ENCODE measurements at regions not wholly inside any gene's neighbourhood (a gene's known extent, or its start where the extent isn't known, plus 50 kb on each side); places are given as distances from the start of the nearest gene placed in this dataset.

- in situ Hi-C loops (cut with MboI; ENCODE audit: low sequenced_read_pairs), result no loop called here
Observed at GRCh38 chr13:105219651-105220050, 1315.8 kb downstream of the EFNB2 start.

- in situ Hi-C loops (cut with MboI; ENCODE audit: low sequenced_read_pairs), result no loop called here
Observed at GRCh38 chr13:105213512-105213911, 1322.0 kb downstream of the EFNB2 start.

- in situ Hi-C loops (cut with MboI; ENCODE audit: low sequenced_read_pairs), result no loop called here
Observed at GRCh38 chr13:105207572-105208293, 1327.7 kb downstream of the EFNB2 start.

GRCh38 chr13:105202354-105202753 lies 1333.1 kb downstream of the EFNB2 start:
- in situ Hi-C loops (cut with MboI; ENCODE audit: low sequenced_read_pairs), result no loop called here

- in situ Hi-C loops (cut with MboI; ENCODE audit: low sequenced_read_pairs), result no loop called here
Observed at GRCh38 chr13:105201351-105201750, 1334.1 kb downstream of the EFNB2 start.

- in situ Hi-C loops (cut with MboI; ENCODE audit: low sequenced_read_pairs), result no loop called here
Observed at GRCh38 chr13:105200181-105200580, 1335.3 kb downstream of the EFNB2 start.

GRCh38 chr13:105196052-105196451 lies 1339.4 kb downstream of the EFNB2 start:
- in situ Hi-C loops (cut with MboI; ENCODE audit: low sequenced_read_pairs), result no loop called here

GRCh38 chr13:105193026-105193425 lies 1342.4 kb downstream of the EFNB2 start:
- in situ Hi-C loops (cut with MboI; ENCODE audit: low sequenced_read_pairs), result no loop called here

GRCh38 chr13:105184201-105184600 lies 1351.3 kb downstream of the EFNB2 start:
- in situ Hi-C loops (cut with MboI; ENCODE audit: low sequenced_read_pairs), result no loop called here

GRCh38 chr13:105177265-105177900 lies 1358.1 kb downstream of the EFNB2 start:
- in situ Hi-C loops (cut with MboI; ENCODE audit: low sequenced_read_pairs), result no loop called here

- in situ Hi-C loops (cut with MboI; ENCODE audit: low sequenced_read_pairs), result no loop called here
Observed at GRCh38 chr13:105170438-105170837, 1365.0 kb downstream of the EFNB2 start.

GRCh38 chr13:105168295-105168694 lies 1367.2 kb downstream of the EFNB2 start:
- in situ Hi-C loops (cut with MboI; ENCODE audit: low sequenced_read_pairs), result no loop called here

- in situ Hi-C loops (cut with MboI; ENCODE audit: low sequenced_read_pairs), result no loop called here
Observed at GRCh38 chr13:105167385-105167784, 1368.1 kb downstream of the EFNB2 start.

GRCh38 chr13:105165449-105166125 lies 1369.9 kb downstream of the EFNB2 start:
- in situ Hi-C loops (cut with MboI; ENCODE audit: low sequenced_read_pairs), result no loop called here

- in situ Hi-C loops (cut with MboI; ENCODE audit: low sequenced_read_pairs), result no loop called here
Observed at GRCh38 chr13:105159841-105160240, 1375.6 kb downstream of the EFNB2 start.

GRCh38 chr13:105153611-105154010 lies 1381.9 kb downstream of the EFNB2 start:
- in situ Hi-C loops (cut with MboI; ENCODE audit: low sequenced_read_pairs), result no loop called here

- in situ Hi-C loops (cut with MboI; ENCODE audit: low sequenced_read_pairs), result no loop called here
Observed at GRCh38 chr13:105151639-105152038, 1383.8 kb downstream of the EFNB2 start.

GRCh38 chr13:105147461-105147860 lies 1388.0 kb downstream of the EFNB2 start:
- in situ Hi-C loops (cut with MboI; ENCODE audit: low sequenced_read_pairs), result no loop called here

- in situ Hi-C loops (cut with MboI; ENCODE audit: low sequenced_read_pairs), result no loop called here
Observed at GRCh38 chr13:105144936-105145335, 1390.5 kb downstream of the EFNB2 start.

GRCh38 chr13:105144020-105144419 lies 1391.4 kb downstream of the EFNB2 start:
- in situ Hi-C loops (cut with MboI; ENCODE audit: low sequenced_read_pairs), result no loop called here

GRCh38 chr13:105142556-105142955 lies 1392.9 kb downstream of the EFNB2 start:
- in situ Hi-C loops (cut with MboI; ENCODE audit: low sequenced_read_pairs), result no loop called here
